ENCODE measurements at regions not wholly inside any gene's neighbourhood (a gene's known extent, or its start where the extent isn't known, plus 50 kb on each side); places are given as distances from the start of the nearest gene placed in this dataset.

- TF ChIP-seq NFE2L1 (CRISPR knock-in tag; IDR thresholded peaks at IDR 0.05) (no peak), JUN (CRISPR knock-in tag; IDR thresholded peaks at IDR 0.05) (no peak), CTCF (IDR thresholded peaks at IDR 0.05) (no peak), IRF2 (CRISPR knock-in tag; IDR thresholded peaks at IDR 0.05; ENCODE audit: borderline replicate concordance, low read depth) (no peak), PRRX2 (CRISPR knock-in tag; IDR thresholded peaks at IDR 0.05) (no peak), GRHL2 (CRISPR knock-in tag; IDR thresholded peaks at IDR 0.05; ENCODE audit: insufficient replicate concordance, severe bottlenecking) (no peak), PREB (CRISPR knock-in tag; IDR thresholded peaks at IDR 0.05; ENCODE audit: borderline replicate concordance) (no peak), GABPB1 (CRISPR knock-in tag; IDR thresholded peaks at IDR 0.05) (no peak), ATF2 (CRISPR knock-in tag; IDR thresholded peaks at IDR 0.05; ENCODE audit: borderline replicate concordance, low read depth) (no peak), HMGXB4 (CRISPR knock-in tag; IDR thresholded peaks at IDR 0.05) (no peak)
- TF ChIP-seq, protein P1, sequence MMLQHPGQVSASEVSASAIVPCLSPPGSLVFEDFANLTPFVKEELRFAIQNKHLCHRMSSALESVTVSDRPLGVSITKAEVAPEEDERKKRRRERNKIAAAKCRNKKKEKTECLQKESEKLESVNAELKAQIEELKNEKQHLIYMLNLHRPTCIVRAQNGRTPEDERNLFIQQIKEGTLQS (CRISPR knock-in tag; conservative IDR thresholded peaks at IDR 0.05), result no peak
- TF ChIP-seq, protein P2, sequence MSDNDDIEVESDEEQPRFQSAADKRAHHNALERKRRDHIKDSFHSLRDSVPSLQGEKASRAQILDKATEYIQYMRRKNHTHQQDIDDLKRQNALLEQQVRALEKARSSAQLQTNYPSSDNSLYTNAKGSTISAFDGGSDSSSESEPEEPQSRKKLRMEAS (CRISPR knock-in tag; IDR thresholded peaks at IDR 0.05), result no peak
Observed at GRCh38 chr11:13065200-13065787, 56.2 kb downstream of the RASSF10 start.
